ENCODE measurements at regions not wholly inside any gene's neighbourhood (a gene's known extent, or its start where the extent isn't known, plus 50 kb on each side); places are given as distances from the start of the nearest gene placed in this dataset.

- no peak overlapping the region for H3K56ac ChIP-seq (ENCODE audit: extremely low read depth, insufficient read depth, low read length)
- H3K27ac ChIP-seq (ENCODE audit: insufficient read depth, low read length): no peak overlapping the region
- H3K27me3 ChIP-seq (ENCODE audit: control insufficient read depth, insufficient read depth, low read length): no peaks in the 10 kb centered on the region
These were observed 203.5 kb downstream of the TAF11L14 start for GRCh38 chr5:17837757-17838156.

More at GRCh38 chr5:17837757-17838156, 203.5 kb downstream of the TAF11L14 start:
- Histone ChIP-seq H3K23ac (ENCODE audit: low read depth, low read length) (no peak overlapping the region), H2BK120ac (ENCODE audit: low read depth, low read length) (no peak overlapping the region), H3K9me1 (ENCODE audit: insufficient read depth, low read length) (no peaks in the 10 kb centered on the region), H3K9me3 (ENCODE audit: control insufficient read depth, insufficient read depth, low read length) (no peaks in the 10 kb centered on the region), H4K91ac (ENCODE audit: insufficient read depth, low read depth, low read length) (no peak overlapping the region), H3K4me1 (ENCODE audit: control insufficient read depth, insufficient read depth, low read length) (no peaks in the 10 kb centered on the region), H2AFZ (replicated peaks; ENCODE audit: low read length, poor library complexity) (no peak overlapping the region), H3K18ac (ENCODE audit: low read depth, low read length) (no peak overlapping the region), H3K4me3 (ENCODE audit: insufficient read depth, low read depth, low read length) (no peak overlapping the region), H4K8ac (ENCODE audit: low read depth in 2 of 2, low read length in 2 of 2) (no peak overlapping the region), H2BK5ac (ENCODE audit: low read depth, low read length, poor library complexity, severe bottlenecking) (no peak overlapping the region), H3K14ac (replicated peaks; ENCODE audit: low read depth, low read length) (no peak overlapping the region), H3K79me1 (ENCODE audit: low read depth in 1 of 2, low read length in 2 of 2) (no peaks in the 10 kb centered on the region), H3K9ac (ENCODE audit: low read depth, low read length) (no peak overlapping the region), H2BK20ac (ENCODE audit: low read depth, low read length) (no peak overlapping the region), H4K5ac (ENCODE audit: low read depth, low read length) (no peak overlapping the region), H2AK9ac (replicated peaks; ENCODE audit: low read depth, low read length, poor library complexity) (no peak overlapping the region), H2AK5ac (ENCODE audit: low read depth, low read length) (no peak overlapping the region), H2BK15ac (ENCODE audit: low read depth, low read length) (no peak overlapping the region), H4K20me1 (ENCODE audit: insufficient read depth, low read length) (no peaks in the 10 kb centered on the region), H3K4ac (ENCODE audit: low read depth, low read length) (no peak overlapping the region), H3K36me3 (ENCODE audit: control insufficient read depth, insufficient read depth, low read length) (no peaks in the 10 kb centered on the region), H3K4me2 (ENCODE audit: low read depth, low read length) (no peak overlapping the region)
- ChIA-PET POLR2A (ENCODE audit: unreplicated experiment) (no interaction called here), CTCF (no interaction called here)
- intact Hi-C loops (cut with micrococcal nuclease): no loop called here
- WGBS, 2 experiments (ENCODE audit: extremely low coverage in 2 of 2, insufficient read length in 1 of 2): no CpG with 5 or more reads among the region's 2 CpGs
- ATAC-seq (ENCODE audit: low read depth) (no peak), DNase-seq (no peak)
- no TSS peak for BruUV-seq (replicated peaks)
- TF ChIP-seq RFX5 (IDR thresholded peaks at IDR 0.05; ENCODE audit: low read depth, low read length) (no peak), RCOR1 (IDR thresholded peaks at IDR 0.05; ENCODE audit: insufficient replicate concordance, low read length) (no peak), BHLHE40 (IDR thresholded peaks at IDR 0.05; ENCODE audit: low read depth, low read length) (no peak), CEBPB (IDR thresholded peaks at IDR 0.05; ENCODE audit: low read depth, low read length) (no peak), ELK1 (IDR thresholded peaks at IDR 0.05; ENCODE audit: borderline replicate concordance, low read depth, low read length) (no peak), CHD1 (IDR thresholded peaks at IDR 0.05; ENCODE audit: low read depth, low read length) (no peak), FOS (IDR thresholded peaks at IDR 0.05; ENCODE audit: low read depth, low read length) (no peak), CTCF (conservative IDR thresholded peaks at IDR 0.05; ENCODE audit: low read depth, low read length) (no peak)
- in situ Hi-C loops (cut with MboI; ENCODE audit: low sequenced_read_pairs): no loop called here
- dilution Hi-C loops (cut with HindIII; ENCODE audit: low sequenced_read_pairs, unreplicated experiment): no loop called here

Data from IMR-90 (cell line).